ENCODE measurements at regions not wholly inside any gene's neighbourhood (a gene's known extent, or its start where the extent isn't known, plus 50 kb on each side); places are given as distances from the start of the nearest gene placed in this dataset.
"Not testable (repeated sequence)": the region's sequence is repeated elsewhere in the genome, so short reads cannot be mapped to it uniquely, and the experiment has no call there.

DNA sequence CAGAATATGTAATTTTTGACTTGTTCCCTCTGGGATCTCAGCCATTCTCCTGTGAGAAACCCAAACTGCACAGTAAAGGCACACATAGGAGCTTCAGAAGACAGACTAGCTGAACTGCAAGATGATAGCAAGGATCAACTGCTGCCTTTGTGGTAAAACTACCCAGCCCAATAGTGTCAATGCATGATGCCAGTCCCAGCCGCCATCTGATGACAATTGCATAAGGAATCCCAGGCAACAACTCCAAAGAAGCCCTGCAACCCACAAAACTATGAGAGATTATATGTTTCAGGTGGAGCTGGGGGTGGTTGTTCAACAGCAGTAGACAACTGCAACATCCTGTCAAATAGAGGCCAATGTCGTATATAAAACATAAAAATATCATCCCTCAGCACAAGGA, 192.4 kb upstream of the ARPP21 start:
- H3K27ac ChIP-seq, result no peak overlapping the region
- WGBS, 3 donors, result 88 to 96% (median 91%) methylated on average over 2 of the region's 2 CpGs
- TF ChIP-seq, protein P1, sequence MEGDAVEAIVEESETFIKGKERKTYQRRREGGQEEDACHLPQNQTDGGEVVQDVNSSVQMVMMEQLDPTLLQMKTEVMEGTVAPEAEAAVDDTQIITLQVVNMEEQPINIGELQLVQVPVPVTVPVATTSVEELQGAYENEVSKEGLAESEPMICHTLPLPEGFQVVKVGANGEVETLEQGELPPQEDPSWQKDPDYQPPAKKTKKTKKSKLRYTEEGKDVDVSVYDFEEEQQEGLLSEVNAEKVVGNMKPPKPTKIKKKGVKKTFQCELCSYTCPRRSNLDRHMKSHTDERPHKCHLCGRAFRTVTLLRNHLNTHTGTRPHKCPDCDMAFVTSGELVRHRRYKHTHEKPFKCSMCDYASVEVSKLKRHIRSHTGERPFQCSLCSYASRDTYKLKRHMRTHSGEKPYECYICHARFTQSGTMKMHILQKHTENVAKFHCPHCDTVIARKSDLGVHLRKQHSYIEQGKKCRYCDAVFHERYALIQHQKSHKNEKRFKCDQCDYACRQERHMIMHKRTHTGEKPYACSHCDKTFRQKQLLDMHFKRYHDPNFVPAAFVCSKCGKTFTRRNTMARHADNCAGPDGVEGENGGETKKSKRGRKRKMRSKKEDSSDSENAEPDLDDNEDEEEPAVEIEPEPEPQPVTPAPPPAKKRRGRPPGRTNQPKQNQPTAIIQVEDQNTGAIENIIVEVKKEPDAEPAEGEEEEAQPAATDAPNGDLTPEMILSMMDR (IDR thresholded peaks at IDR 0.05), result no peak
- no peaks in the 10 kb centered on the region for H3K9me3 ChIP-seq
- DNase-seq, result no peak
- H3K4me1 ChIP-seq, result no peaks in the 10 kb centered on the region
- intact Hi-C loops (cut with DNase I), result no loop called here
- peaks cover 0 to 3% (median 0%) of the 10 kb centered on the region in 3 donors for H3K27me3 ChIP-seq (ENCODE audit: insufficient read depth in 3 of 3, low read length in 2 of 3)
- H3K36me3 ChIP-seq (ENCODE audit: insufficient read depth in 1 of 2, low read depth in 1 of 2), result no peaks in the 10 kb centered on the region
- no peak overlapping the region for H3K4me3 ChIP-seq
- ATAC-seq, result no peak

DNA sequence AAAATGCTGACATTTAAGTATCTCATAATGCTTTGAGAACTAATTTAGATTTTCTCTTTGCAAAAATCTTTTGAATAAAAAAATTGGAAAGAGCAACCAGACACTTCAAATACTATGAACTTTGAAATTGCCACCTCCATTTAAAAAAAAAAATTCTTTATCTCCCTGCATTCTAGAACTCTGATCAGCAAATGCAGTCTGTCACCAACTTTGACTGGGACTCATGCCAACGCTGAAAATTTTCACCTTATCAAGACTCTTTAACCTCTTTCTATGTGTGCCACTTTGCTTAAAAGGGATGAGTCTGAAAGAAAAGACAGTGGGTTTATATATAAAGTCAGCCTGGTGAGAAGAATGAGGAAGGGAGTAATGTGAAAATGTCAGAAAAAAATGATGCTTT, 191.2 kb upstream of the ARPP21 start:
- no peaks in the 10 kb centered on the region for H3K4me1 ChIP-seq
- H3K4me3 ChIP-seq, result no peak overlapping the region
- TF ChIP-seq, protein P1 (IDR thresholded peaks at IDR 0.05), result no peak
- DNase-seq (no peak), ATAC-seq (no peak)
- intact Hi-C loops (cut with DNase I), result no loop called here
- no peaks in the 10 kb centered on the region for H3K36me3 ChIP-seq (ENCODE audit: insufficient read depth in 1 of 2, low read depth in 1 of 2)
- no peak overlapping the region for H3K27ac ChIP-seq
- 25 to 49% (median 31%) methylated on average over 1 of the region's 1 CpG for whole genome bisulfite sequencing, 3 donors
- no peaks in the 10 kb centered on the region for H3K9me3 ChIP-seq
- H3K27me3 ChIP-seq (ENCODE audit: insufficient read depth in 3 of 3, low read length in 2 of 3), result peaks cover 0 to 3% (median 0%) of the 10 kb centered on the region in 3 donors

DNA sequence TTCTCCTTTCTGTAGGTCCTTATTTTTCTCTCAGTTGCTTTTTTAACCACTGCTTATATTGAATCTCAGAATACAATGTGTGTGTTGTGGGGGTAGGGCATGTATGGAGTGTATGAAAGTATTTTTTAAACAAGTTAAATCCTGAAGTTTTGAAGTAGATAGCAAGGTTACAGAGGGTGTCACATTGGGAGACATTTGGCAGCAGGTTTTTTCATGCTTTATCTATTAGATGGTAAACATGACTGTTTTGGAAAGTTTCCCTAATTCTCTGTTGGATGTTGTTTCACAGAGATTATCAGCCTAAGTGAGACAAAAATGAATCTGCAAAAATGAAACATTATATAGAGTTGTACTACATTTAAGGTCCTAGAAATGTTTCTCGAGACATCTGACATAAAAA, 190.6 kb upstream of the ARPP21 start:
- no peak for ATAC-seq

DNA sequence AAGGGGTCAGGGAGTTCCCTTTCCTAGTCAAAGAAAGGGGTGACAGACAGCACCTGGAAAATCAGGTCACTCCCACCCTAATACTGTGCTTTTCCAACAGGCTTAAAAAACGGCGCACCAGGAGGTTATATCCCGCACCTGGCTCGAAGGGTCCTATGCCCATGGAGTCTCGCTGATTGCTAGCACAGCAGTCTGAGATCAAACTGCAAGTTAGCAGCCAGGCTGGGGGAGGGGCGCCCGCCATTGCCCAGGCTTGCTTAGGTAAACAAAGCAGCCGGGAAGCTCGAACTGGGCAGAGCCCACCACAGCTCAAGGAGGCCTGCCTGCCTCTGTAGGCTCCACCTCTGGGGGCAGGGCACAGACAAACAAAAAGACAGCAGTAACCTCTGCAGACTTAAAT, 184.5 kb upstream of the ARPP21 start:
- H3K27ac ChIP-seq; DNase-seq; ATAC-seq; H3K27me3 ChIP-seq (ENCODE audit: insufficient read depth in 3 of 3, low read length in 2 of 3); H3K4me1 ChIP-seq; H3K4me3 ChIP-seq; H3K9me3 ChIP-seq; H3K36me3 ChIP-seq (ENCODE audit: insufficient read depth in 1 of 2, low read depth in 1 of 2); intact Hi-C loops (cut with DNase I): not testable (repeated sequence)
- WGBS, 3 donors, result 93 to 96% (median 95%) methylated on average over 8 to 9 of the region's 9 CpGs

More for the DNA sequence above, 190.6 kb upstream of the ARPP21 start:
- Histone ChIP-seq H3K36me3 (ENCODE audit: insufficient read depth in 1 of 2, low read depth in 1 of 2) (no peaks in the 10 kb centered on the region), H3K4me1 (no peaks in the 10 kb centered on the region), H3K9me3 (no peaks in the 10 kb centered on the region), H3K27ac (no peak overlapping the region), H3K27me3 (ENCODE audit: insufficient read depth in 3 of 3, low read length in 2 of 3) (peaks cover 0 to 3% (median 0%) of the 10 kb centered on the region in 3 donors), H3K4me3 (no peak overlapping the region)
- no peak for DNase-seq
- TF ChIP-seq, protein P1 (IDR thresholded peaks at IDR 0.05), result no peak
- intact Hi-C loops (cut with DNase I), result no loop called here
- whole genome bisulfite sequencing, 3 donors, result 67 to 76% (median 69%) methylated on average over 1 of the region's 1 CpG

DNA sequence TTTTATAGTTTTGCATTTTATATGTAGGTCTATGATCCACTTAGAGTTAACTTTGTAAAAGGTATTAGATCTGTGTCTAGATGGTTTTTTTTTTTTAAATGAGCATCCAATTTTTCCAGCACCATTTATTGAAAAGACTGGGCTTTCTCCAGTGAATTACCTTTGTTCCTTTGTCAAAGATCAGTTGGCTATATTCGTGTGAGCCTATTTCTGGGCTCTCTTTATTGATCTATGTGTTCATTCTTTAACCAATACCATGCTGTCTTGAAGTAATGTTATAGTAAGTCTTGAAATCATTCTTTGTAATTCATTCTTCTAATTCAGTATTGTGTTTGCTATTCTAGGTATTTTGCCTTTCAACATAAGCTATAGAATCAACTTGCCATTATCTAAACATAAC, 165.4 kb upstream of the ARPP21 start:
- H3K9me3 ChIP-seq, result no peaks in the 10 kb centered on the region
- no peaks in the 10 kb centered on the region for H3K36me3 ChIP-seq (ENCODE audit: insufficient read depth in 1 of 2, low read depth in 1 of 2)
- TF ChIP-seq, protein P1 (IDR thresholded peaks at IDR 0.05), result no peak
- H3K27me3 ChIP-seq (ENCODE audit: insufficient read depth in 3 of 3, low read length in 2 of 3), result no peaks in the 10 kb centered on the region
- no peak for DNase-seq
- no peak overlapping the region for H3K27ac ChIP-seq
- WGBS, 3 donors, result 29 to 51% (median 44%) methylated on average over 1 of the region's 1 CpG
- no peak overlapping the region for H3K4me3 ChIP-seq
- no peak for ATAC-seq
- H3K4me1 ChIP-seq, result no peaks in the 10 kb centered on the region
- intact Hi-C loops (cut with DNase I), result no loop called here

DNA sequence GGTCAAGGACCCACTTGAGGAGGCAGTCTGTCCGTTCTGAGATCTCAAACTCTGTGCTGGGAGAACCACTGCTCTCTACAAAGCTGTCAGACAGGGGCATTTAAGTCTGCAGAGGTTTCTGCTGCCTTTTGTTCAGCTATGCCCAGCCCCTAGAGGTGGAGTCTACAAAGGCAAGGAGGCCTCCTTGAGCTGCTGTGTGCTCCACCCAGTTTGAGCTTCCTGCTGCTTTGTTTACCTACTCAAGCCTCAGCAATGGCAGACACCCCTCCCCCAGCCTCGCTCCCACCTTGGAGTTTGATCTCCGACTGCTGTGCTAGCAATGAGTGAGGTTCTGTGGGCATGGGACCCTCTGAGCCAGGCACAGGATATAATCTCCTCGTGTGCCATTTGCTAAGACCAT, 156.8 kb upstream of the ARPP21 start:
- 85 to 89% (median 88%) methylated on average over 4 of the region's 4 CpGs for WGBS, 3 donors
- H3K9me3 ChIP-seq; H3K4me1 ChIP-seq; H3K27me3 ChIP-seq (ENCODE audit: insufficient read depth in 3 of 3, low read length in 2 of 3); DNase-seq; intact Hi-C loops (cut with DNase I); H3K4me3 ChIP-seq; H3K36me3 ChIP-seq (ENCODE audit: insufficient read depth in 1 of 2, low read depth in 1 of 2); ATAC-seq; H3K27ac ChIP-seq: not testable (repeated sequence)
